Suprapubic skin (tissue), 3 donors: ENCODE measurements at regions not wholly inside any gene's neighbourhood (a gene's known extent, or its start where the extent isn't known, plus 50 kb on each side); places are given as distances from the start of the nearest gene placed in this dataset.

Source experiments
- CTCF ChIP-seq, 2 donors: fragments of 200-600 bp in 1 of 2; fragments of 450-650 bp in 1 of 2; sonication (generic) in 1 of 2; IDR thresholded peaks; one replicate each; pipeline ENCODE4 v1.5.1; 2016 to 2019; ENCODE audit warnings: antibody characterized with exemption in 2 of 2, mild to moderate bottlenecking in 1 of 2, moderate library complexity in 1 of 2
- POLR2AphosphoS5 ChIP-seq, 3 donors: sonication (generic); formaldehyde crosslinking; IDR thresholded peaks; one replicate each; pipeline ENCODE4 v1.6.1; 2017; ENCODE audit warnings: antibody characterized with exemption in 3 of 3

- TF ChIP-seq CTCF (IDR thresholded peaks at IDR 0.05) = no peak
- TF ChIP-seq POLR2AphosphoS5 (IDR thresholded peaks at IDR 0.05) = no peak
These were observed 211.6 kb upstream of the FOXQ1 start for GRCh38 chr6:1100269-1100668.
